NCI-H526 treated with DMSO at 0.1 percent for 48 hours (cell line): ENCODE measurements at regions not wholly inside any gene's neighbourhood (a gene's known extent, or its start where the extent isn't known, plus 50 kb on each side); places are given as distances from the start of the nearest gene placed in this dataset.

Experiments used
- DNase-seq: peaks from one replicate; lab custom pipeline; 2025; lab: John Stamatoyannopoulos, UW

DNA sequence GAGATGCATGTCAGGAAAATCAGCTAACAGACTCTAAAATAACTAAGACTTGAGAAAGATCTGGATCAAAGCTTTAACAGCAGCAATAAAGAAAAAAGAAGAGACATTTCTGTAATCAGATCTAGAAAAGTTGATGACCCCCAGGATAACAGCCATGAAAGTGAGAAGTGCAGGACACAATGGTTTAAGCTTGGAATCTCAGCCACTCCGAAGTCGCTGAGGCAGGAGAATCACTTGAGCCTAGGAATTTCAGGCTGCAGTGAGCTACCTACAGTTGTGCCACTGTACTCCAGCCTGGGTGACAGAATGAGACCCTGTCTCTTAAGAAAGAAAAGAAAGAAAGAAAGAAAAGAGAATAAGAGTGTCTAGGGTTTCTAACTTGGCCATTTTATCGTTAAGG lies 544.1 kb downstream of the CD83 start:
- DNase-seq: no peak

- peak; percentile 45 for DNase-seq
These were observed 546.6 kb downstream of the CD83 start for GRCh38 chr6:14664112-14664601.

GRCh38 chr6:14664621-14665315 lies 547.2 kb downstream of the CD83 start:
- peak; percentile 45 for DNase-seq

DNA sequence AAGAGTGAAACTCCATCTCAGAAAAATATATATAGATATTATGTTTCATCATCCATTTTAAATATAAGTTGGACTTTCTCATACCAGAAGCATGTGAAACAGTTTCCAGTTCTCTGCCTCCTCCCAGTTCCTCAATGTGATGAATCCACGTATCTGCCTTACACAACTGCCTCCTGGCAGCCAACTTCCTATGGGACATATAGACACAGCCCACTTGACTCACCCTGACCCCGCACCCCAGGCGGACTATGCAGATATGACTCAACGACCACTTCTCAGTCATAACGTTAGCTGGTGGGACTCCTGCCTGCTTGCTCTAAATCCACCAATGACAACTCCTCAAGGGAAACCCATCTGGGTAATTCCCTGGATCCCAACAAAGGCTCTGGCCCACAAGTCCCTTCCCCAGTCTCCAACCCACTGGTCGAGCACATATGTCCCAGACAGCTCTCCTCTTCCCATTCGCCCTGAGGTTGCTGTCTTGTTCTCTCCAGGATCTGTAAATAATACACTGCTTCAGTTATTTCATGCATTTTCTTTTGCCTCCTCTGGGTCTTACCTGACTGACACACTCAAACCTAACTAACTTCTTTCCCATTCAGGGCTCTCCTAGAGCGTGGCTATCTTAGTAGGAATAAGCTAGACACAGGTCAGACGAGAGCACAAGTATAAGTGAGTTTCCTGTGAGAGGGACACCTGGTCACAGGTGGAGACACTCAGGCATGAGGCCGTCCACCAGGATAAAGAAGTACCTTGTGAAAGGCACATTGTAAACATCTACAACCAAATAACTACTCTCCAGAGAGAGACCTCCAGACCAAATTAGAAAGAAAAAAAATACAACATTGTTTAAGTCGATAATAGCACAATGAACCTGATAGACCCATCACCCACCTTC lies 548.5 kb downstream of the CD83 start:
- no peak for DNase-seq

DNA sequence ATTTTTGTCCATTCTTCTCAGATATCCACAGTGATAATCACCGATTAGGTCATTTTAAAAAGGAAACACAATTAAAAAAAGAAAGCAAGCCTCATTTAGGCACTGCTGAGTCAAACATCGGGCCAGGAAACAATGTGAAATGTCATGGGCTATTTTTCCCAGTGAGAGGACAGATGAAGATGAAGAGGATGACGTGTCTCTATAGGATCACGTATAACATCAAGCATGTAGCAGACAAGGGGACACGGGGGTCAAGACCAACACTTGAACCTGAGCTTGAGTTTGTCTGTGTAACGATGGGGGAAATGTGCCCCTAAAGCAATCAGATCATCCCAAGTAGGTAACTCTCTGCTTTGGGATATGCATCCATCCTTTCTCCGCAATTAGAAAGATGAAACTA lies 553.2 kb downstream of the CD83 start:
- DNase-seq: no peak

DNA sequence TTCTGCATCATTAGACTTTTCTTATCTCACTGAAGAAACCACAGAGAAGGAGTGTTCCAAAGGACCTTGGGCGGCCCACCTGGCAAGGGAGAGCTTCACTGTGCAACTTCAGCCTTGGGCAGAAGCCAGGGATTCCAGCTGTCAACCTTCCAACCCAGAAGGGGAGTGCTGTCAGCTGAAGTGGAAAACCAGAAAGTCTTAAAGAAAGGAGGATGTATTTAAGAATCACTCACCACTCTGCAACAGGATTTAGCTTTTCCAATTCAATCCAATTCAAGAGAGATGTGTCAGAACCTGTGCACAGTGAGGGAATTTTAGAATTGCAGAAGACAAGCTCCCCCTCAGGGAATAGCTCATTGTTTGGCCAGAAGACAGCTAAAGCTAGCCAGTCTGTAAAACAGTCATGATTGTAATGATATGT lies 553.7 kb downstream of the CD83 start:
- no peak for DNase-seq

GRCh38 chr6:14671937-14672336 lies 554.4 kb downstream of the CD83 start:
- DNase-seq: no peak

DNA sequence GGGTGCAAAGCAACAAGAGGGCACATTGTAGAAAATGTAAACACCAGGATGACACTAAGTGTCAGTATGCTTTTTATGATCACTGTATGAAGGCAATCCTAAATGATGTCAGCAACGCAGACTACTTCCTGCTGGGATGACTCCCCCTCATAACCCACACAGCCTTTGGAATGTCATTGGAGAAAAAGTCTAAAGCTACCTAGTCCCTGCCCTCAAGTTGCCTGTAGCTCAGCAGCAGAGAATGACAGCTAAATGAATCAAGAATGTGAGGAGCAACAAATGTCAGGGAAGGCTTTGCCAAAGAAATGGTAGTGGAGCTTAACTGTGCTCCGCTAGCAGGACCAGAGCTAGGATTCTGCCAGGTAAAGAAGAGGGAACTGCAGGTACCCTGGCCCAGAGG lies 555.6 kb downstream of the CD83 start:
- DNase-seq: no peak

DNA sequence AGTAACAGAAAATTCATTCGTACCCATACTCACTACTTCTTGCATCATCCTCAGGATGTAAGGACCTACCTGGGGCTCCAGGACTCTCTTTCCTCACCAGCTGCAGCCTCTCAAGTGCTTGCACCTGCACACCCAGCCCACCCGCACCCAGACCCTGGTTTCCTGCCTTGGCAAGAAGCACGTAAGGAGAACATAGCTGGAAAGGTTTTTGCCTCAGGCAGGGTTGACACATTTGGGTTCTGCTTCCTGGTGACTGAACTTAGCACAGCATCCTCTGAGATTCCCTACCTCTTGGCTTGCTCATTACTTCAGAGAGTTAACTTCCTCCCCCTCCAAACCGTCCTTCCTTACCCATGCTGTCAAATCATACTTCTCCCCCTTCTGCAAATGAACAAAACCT lies 556.9 kb downstream of the CD83 start:
- DNase-seq: no peak

- no peak for DNase-seq
These were observed 557.5 kb downstream of the CD83 start for GRCh38 chr6:14674867-14675648.

- DNase-seq: no peak
These were observed 558.5 kb downstream of the CD83 start for GRCh38 chr6:14676064-14676463.

DNA sequence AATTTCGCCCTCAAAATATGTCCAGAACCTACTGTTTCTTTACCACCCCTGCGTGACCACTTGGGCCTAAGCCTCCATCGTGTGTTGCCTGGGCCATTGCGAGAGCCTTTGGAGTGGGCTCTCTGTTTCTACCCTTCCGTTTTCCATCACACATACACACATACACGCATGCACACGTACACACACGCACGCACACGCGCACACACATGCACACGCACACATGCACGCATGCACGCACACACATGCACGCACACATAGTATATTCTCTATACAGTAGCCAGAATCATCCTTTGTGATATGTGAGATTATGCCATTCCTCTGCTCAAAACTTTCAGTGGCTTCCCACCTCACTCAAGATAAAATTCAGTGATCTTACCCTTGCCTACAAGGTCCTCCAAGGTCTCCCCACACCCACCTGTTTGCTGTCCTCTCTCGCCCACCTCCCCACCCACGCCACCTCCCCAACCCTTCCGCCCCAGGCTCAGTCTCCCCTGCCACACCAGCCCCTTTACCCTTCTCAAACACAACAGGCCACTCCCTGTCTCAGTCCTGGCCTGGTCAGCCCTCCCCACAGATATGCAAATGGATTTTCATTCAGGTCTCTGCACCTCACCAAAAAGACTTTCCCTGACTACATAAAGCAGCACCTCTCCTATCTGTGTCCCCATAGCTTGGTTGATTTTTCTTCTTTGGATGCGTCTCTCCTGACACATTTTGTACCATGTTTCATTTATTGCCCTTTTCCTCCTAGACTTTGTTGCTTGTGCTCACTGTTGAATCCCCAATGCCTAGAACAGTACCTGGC lies 559.6 kb downstream of the CD83 start:
- DNase-seq: no peak

- DNase-seq: no peak
These were observed 564.0 kb upstream of the JARID2 start for GRCh38 chr6:14681699-14682487.

DNA sequence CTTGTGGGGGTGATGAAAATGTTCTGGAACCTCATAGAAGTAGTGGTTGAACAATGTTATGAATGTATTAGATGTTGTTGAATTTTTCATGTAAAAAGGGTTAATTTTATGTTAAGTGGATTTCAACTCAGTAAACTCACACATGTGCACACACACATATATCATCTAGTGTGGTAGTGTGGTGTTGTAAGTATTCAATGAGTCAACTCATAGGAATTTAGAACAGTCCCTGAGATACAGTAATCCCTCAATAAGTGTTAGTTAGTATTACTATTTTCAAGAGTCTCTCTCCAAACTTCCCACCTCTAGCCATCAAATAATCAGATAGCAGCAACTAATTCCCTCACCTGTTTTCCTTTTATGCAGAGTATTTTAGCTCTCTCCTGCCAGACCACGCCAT lies 563.1 kb upstream of the JARID2 start:
- no peak for DNase-seq

- no peak for DNase-seq
These were observed 556.2 kb upstream of the JARID2 start for GRCh38 chr6:14689639-14690038.

DNA sequence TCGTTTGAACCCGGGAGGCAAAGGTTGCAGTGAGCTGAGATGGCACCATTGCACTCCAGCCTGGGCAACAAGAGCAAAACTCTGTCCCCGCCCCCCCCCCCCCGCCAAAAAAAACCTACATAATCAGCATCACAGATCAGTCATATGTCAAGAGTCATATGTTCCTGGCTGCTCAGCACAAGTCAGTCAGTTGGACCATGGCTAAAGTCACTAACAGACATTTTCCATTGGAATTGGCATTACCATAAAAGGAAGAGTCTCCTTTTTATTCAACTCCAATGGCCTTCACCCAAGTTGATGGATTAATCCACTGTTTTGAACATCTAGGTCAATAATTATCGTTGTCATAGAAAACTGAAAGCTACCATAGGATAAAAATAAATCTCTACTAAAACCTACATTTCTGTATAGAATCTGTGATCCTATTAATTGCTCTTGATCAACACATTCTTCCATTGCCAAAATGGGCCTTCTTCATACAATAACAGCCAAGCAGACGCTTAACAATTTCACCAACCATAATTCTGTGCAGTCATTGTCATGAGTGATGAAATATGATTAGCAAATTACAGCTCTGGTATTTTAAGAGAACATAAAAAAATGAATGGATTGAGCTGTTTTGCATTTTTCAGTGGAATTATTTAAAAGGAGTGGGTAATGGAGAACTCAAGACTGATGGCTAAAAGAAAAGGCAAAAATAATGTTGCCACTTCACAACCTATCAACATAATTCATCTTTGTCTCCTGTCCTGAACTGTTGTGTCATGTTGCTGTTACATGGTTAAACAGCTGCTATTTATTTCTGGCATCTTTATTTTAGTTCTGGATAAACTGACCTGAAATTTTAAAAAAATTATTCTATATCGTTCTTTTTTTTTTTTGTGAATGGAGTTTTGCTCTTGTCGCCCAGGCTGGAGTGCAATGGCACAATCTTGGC lies 555.5 kb upstream of the JARID2 start:
- DNase-seq: no peak

DNA sequence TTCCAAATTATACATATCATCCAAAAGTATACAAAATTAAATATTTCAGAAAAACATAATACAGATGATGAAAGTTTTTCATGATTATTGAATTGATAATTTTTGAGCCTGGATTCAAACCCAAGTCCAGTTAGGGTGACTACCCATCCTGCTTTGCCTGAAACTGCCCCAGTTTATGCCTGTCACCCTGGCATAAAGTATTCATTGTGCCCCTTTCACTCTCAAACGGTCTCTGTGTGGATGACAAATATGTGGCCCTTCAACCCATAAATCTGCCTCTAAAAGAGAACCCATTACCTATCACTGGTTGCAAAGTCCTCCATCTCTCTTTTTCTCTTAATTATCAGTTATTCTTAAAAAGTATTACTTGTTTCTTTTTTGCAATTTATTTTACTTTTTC lies 553.7 kb upstream of the JARID2 start:
- DNase-seq: no peak

- peak; percentile 88 for DNase-seq
These were observed 552.3 kb upstream of the JARID2 start for GRCh38 chr6:14693301-14694192.

DNA sequence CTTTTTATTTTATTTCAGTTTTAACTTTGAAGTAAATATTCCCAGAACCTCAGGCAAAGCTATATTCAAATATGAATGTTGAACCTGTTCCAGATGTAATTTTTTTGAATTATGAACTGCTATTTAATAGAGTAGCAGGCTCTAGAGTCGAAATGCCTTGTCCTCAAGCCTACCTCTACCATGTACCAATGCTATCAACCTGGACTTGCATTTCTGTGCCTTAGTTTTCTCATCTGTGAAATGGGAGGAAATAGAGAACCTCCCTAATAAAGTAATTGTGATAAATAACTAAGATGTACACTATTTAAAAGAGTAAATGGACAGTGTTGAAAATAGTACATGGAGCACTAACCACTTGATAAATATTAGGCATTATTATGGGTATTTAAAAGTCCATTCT lies 551.6 kb upstream of the JARID2 start:
- DNase-seq: peak; percentile 70
